ENCODE measurements at regions not wholly inside any gene's neighbourhood (a gene's known extent, or its start where the extent isn't known, plus 50 kb on each side); places are given as distances from the start of the nearest gene placed in this dataset.

DNA sequence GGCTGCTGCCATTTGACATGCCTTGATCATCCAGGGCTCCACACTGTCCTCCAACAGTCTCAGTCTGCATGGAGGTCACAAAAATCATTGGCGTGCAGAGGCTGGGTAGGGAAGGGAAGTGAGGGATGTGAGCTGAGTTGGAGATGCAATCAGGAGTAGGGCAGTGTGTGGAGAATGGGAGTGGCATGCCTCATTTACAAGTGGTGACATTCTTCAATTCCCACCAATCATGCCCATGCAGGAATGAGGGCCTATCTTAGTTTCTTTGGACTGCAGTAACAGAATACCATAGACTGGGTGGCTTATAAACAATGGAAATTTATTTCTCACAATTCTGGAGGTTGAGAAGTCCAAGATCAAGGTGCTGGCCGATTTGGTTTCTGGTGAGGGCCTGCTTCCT is 94.9 kb upstream of the PJA1 start:
- TF ChIP-seq, protein P1, sequence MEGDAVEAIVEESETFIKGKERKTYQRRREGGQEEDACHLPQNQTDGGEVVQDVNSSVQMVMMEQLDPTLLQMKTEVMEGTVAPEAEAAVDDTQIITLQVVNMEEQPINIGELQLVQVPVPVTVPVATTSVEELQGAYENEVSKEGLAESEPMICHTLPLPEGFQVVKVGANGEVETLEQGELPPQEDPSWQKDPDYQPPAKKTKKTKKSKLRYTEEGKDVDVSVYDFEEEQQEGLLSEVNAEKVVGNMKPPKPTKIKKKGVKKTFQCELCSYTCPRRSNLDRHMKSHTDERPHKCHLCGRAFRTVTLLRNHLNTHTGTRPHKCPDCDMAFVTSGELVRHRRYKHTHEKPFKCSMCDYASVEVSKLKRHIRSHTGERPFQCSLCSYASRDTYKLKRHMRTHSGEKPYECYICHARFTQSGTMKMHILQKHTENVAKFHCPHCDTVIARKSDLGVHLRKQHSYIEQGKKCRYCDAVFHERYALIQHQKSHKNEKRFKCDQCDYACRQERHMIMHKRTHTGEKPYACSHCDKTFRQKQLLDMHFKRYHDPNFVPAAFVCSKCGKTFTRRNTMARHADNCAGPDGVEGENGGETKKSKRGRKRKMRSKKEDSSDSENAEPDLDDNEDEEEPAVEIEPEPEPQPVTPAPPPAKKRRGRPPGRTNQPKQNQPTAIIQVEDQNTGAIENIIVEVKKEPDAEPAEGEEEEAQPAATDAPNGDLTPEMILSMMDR (IDR thresholded peaks at IDR 0.05; ENCODE audit: poor library complexity, severe bottlenecking): no peak
- Histone ChIP-seq H3K36me3 (ENCODE audit: low read depth) (no peaks in the 10 kb centered on the region), H3K4me1 (ENCODE audit: insufficient read depth, poor library complexity, severe bottlenecking) (no peaks in the 10 kb centered on the region), H3K27ac (ENCODE audit: poor library complexity, severe bottlenecking) (no peak overlapping the region), H3K27me3 (ENCODE audit: insufficient read depth, poor library complexity, severe bottlenecking) (no peaks in the 10 kb centered on the region), H3K4me3 (ENCODE audit: severe bottlenecking) (no peak overlapping the region), H3K9me3 (ENCODE audit: severe bottlenecking) (no peaks in the 10 kb centered on the region)
- DNase-seq (ENCODE audit: low spot score) (no peak), ATAC-seq (ENCODE audit: low read depth) (no peak)

DNA sequence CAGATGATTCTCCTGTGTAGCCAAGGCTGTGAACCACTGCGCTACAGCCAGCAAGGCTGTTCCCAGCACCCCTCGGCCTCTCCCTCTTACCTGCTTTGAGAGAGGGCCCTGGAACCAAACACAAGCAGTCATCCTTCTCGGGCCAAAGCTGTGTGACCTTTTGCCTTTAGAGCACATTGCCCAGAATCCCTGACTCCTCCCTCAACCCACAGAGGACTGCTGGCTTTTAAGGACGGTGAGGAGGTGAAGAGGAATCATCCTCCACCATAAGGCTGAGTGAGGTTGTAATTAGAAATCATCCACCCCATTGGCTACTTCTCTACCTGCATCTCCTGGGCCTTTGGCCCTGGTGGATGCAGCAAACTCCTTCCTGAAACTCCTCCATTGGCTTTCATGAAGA is 93.6 kb upstream of the PJA1 start:
- Histone ChIP-seq H3K4me3 (ENCODE audit: severe bottlenecking) (no peak overlapping the region), H3K4me1 (ENCODE audit: insufficient read depth, poor library complexity, severe bottlenecking) (no peaks in the 10 kb centered on the region), H3K27me3 (ENCODE audit: insufficient read depth, poor library complexity, severe bottlenecking) (no peaks in the 10 kb centered on the region), H3K27ac (ENCODE audit: poor library complexity, severe bottlenecking) (no peak overlapping the region), H3K9me3 (ENCODE audit: severe bottlenecking) (no peaks in the 10 kb centered on the region), H3K36me3 (ENCODE audit: low read depth) (no peaks in the 10 kb centered on the region)
- no peak for ATAC-seq (ENCODE audit: low read depth)
- TF ChIP-seq, protein P1 (IDR thresholded peaks at IDR 0.05; ENCODE audit: poor library complexity, severe bottlenecking): no peak
- DNase-seq (ENCODE audit: low spot score): no peak

DNA sequence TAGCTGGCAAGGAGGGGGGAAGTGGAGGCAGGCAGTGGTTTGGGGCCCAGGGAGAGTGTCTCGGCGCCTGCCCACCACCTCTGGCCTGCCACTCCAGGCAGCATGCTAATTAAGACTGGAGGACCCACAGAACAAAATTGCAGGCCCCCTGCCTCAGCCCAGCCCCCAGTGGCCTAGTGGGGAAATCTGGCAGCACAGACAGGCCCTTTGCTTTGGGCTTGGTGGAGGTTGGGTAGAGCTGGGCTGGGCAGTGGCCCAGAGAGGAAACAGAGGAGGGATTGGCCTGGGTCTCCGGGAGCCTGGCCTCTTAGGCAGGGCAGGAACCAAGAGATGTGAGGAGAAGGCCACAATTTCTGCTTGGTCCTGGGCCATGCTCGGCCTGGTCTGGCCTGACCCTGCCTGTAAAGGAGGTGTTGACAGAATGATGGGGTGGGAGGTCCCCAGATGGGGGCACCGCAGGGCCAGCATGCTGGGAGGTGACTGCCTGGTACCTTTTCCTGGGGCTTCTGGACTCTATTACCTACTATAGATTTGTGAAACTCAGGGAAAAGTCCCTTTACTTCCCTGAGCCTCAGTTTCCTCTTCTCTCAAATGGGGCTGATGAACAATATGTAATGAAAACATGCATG is 92.4 kb upstream of the PJA1 start:
- H3K4me3 ChIP-seq (ENCODE audit: severe bottlenecking): no peak overlapping the region
- H3K27ac ChIP-seq (ENCODE audit: poor library complexity, severe bottlenecking): no peak overlapping the region
- no peaks in the 10 kb centered on the region for H3K36me3 ChIP-seq (ENCODE audit: low read depth)
- H3K27me3 ChIP-seq (ENCODE audit: insufficient read depth, poor library complexity, severe bottlenecking): no peaks in the 10 kb centered on the region
- DNase-seq (ENCODE audit: low spot score) (no peak), ATAC-seq (ENCODE audit: low read depth) (no peak)
- TF ChIP-seq, protein P1 (IDR thresholded peaks at IDR 0.05; ENCODE audit: poor library complexity, severe bottlenecking): no peak
- H3K9me3 ChIP-seq (ENCODE audit: severe bottlenecking): no peaks in the 10 kb centered on the region
- H3K4me1 ChIP-seq (ENCODE audit: insufficient read depth, poor library complexity, severe bottlenecking): no peaks in the 10 kb centered on the region

DNA sequence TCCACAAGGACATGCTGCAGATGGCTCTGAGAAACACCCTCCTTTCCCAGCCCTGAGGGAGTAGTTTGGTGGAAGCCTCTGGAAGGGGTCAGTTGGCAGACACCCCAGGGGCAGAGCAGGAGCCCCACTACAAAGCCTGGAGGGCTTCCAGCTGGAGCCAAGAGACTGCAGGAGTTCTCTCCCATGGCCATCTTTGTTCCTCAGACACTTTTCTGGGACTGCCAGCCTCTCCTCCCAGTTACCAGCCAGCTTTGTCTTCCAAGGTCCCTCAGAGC is 91.0 kb upstream of the PJA1 start:
- ATAC-seq (ENCODE audit: low read depth): no peak
- no peak overlapping the region for H3K27ac ChIP-seq (ENCODE audit: poor library complexity, severe bottlenecking)
- H3K27me3 ChIP-seq (ENCODE audit: insufficient read depth, poor library complexity, severe bottlenecking): no peaks in the 10 kb centered on the region
- TF ChIP-seq, protein P1 (IDR thresholded peaks at IDR 0.05; ENCODE audit: poor library complexity, severe bottlenecking): no peak
- no peaks in the 10 kb centered on the region for H3K36me3 ChIP-seq (ENCODE audit: low read depth)
- DNase-seq (ENCODE audit: low spot score): no peak
- no peaks in the 10 kb centered on the region for H3K9me3 ChIP-seq (ENCODE audit: severe bottlenecking)
- no peaks in the 10 kb centered on the region for H3K4me1 ChIP-seq (ENCODE audit: insufficient read depth, poor library complexity, severe bottlenecking)
- no peak overlapping the region for H3K4me3 ChIP-seq (ENCODE audit: severe bottlenecking)

DNA sequence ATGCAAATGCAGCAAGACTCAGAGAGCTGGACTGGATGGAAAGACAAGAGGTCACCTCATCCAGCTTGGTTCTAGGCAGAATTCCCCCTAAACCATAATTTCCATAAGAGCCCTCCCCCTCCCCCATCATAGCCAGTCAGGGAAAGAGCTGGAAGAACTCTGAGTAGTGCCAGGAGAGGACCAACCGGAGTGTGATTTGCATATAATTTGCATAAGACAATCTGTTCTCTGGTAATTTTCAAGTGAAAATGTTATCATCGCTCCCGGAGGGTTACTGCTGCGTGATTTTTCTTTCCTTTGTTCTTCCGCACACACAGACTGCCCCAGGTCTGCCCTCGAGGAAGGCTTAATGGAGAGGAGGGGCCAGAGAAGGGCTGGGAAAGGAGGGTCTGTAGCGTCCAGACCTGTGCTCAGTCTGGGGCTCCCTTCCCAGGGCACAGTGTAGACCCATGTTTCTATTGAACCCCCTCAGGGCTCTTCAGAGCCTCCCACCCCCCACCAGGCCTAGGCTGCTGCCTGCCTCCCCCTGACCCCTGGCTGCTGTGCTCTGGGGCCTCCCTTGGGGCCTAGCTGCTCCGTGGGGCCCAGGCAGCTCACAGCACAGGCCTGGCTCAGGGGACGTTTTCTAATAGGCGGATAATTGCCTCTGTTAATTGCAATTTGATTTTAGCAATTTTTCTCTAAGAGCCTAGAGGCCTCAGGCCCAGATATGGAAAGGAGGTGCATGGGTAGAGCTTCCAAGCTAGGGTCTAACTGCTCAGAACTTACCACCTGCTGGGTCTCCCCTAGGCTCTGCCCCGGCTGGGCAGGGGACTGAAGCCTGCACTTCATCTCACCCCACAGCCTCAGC is 90.4 kb upstream of the PJA1 start:
- Histone ChIP-seq H3K9me3 (ENCODE audit: severe bottlenecking) (no peaks in the 10 kb centered on the region), H3K36me3 (ENCODE audit: low read depth) (no peaks in the 10 kb centered on the region), H3K4me3 (ENCODE audit: severe bottlenecking) (no peak overlapping the region), H3K27me3 (ENCODE audit: insufficient read depth, poor library complexity, severe bottlenecking) (no peaks in the 10 kb centered on the region), H3K4me1 (ENCODE audit: insufficient read depth, poor library complexity, severe bottlenecking) (no peaks in the 10 kb centered on the region), H3K27ac (ENCODE audit: poor library complexity, severe bottlenecking) (no peak overlapping the region)
- TF ChIP-seq, protein P1 (IDR thresholded peaks at IDR 0.05; ENCODE audit: poor library complexity, severe bottlenecking): no peak
- DNase-seq (ENCODE audit: low spot score) (no peak), ATAC-seq (ENCODE audit: low read depth) (no peak)
